H9 (cell line): ENCODE measurements at regions not wholly inside any gene's neighbourhood (a gene's known extent, or its start where the extent isn't known, plus 50 kb on each side); places are given as distances from the start of the nearest gene placed in this dataset.

Source experiments
- DNase-seq: peaks from one replicate; pipeline ENCODE4 v3.0.0-alpha.2; 2017
- H2AFZ ChIP-seq: one replicate; pipeline ENCODE4 v1.6.1; 2013; ENCODE audit warnings: mild to moderate bottlenecking, low read length, control low read depth, moderate library complexity
- H2AK5ac ChIP-seq: 2 replicates; pipeline ENCODE4 v1.6.1; 2013; ENCODE audit warnings: low read length, control low read depth, mixed read lengths; ENCODE audit not compliant: insufficient read length
- H2BK120ac ChIP-seq: one replicate; pipeline ENCODE4 v1.6.1; 2013; ENCODE audit warnings: low read depth, mild to moderate bottlenecking, low read length, control low read depth, inconsistent platforms; ENCODE audit not compliant: poor library complexity, severe bottlenecking
- H2BK12ac ChIP-seq: 2 replicates; pipeline ENCODE4 v1.6.1; 2013; ENCODE audit warnings: low read length, control low read depth, mixed read lengths, low read depth; ENCODE audit not compliant: insufficient read length
- H2BK15ac ChIP-seq: 2 replicates; pipeline ENCODE4 v1.6.1; 2013; ENCODE audit warnings: low read depth, low read length, control low read depth
- H2BK20ac ChIP-seq: one replicate; pipeline ENCODE4 v1.6.1; 2013; ENCODE audit warnings: low read depth, mild to moderate bottlenecking, low read length, control low read depth, inconsistent platforms; ENCODE audit not compliant: poor library complexity, severe bottlenecking
- H2BK5ac ChIP-seq: 2 replicates; pipeline ENCODE4 v1.6.1; 2013; ENCODE audit warnings: low read length, control low read depth, mixed read lengths; ENCODE audit not compliant: insufficient read length
- H3K14ac ChIP-seq: 2 replicates; pipeline ENCODE4 v1.6.1; 2013; ENCODE audit warnings: low read length, control low read depth; ENCODE audit not compliant: insufficient read depth
- H3K18ac ChIP-seq: 2 replicates; pipeline ENCODE4 v1.6.1; 2013; ENCODE audit warnings: low read depth, mild to moderate bottlenecking, mixed read lengths, low read length, control low read depth; ENCODE audit not compliant: insufficient read length
- H3K23ac ChIP-seq: 2 replicates; pipeline ENCODE4 v1.6.1; 2013; ENCODE audit warnings: low read length, control low read depth, mixed read lengths, low read depth; ENCODE audit not compliant: insufficient read length
- H3K23me2 ChIP-seq: 2 replicates; pipeline ENCODE4 v1.6.1; 2013; ENCODE audit warnings: low read depth, mild to moderate bottlenecking, mixed read lengths, low read length, control low read depth; ENCODE audit not compliant: insufficient read length, poor library complexity, severe bottlenecking
- H3K27ac ChIP-seq: 2 replicates; pipeline ENCODE4 v1.5.1; 2013; ENCODE audit warnings: low read length, control low read depth, mixed read lengths, low read depth; ENCODE audit not compliant: insufficient read length
- H3K27me3 ChIP-seq: 2 replicates; pipeline ENCODE4 v1.6.1; 2013; ENCODE audit warnings: low read length, control low read depth, inconsistent platforms; ENCODE audit not compliant: insufficient read depth
- H3K4ac ChIP-seq: 2 replicates; pipeline ENCODE4 v1.6.1; 2013; ENCODE audit warnings: low read depth, mild to moderate bottlenecking, control low read depth, inconsistent platforms, low read length, moderate library complexity
- H3K4me1 ChIP-seq: 2 replicates; pipeline ENCODE4 v1.6.1; 2013; ENCODE audit warnings: low read length, control low read depth, inconsistent platforms; ENCODE audit not compliant: insufficient read depth
- H3K4me2 ChIP-seq: 2 replicates; pipeline ENCODE4 v1.6.1; 2013; ENCODE audit warnings: low read length, control low read depth, mixed read lengths; ENCODE audit not compliant: insufficient read length, insufficient read depth
- H3K56ac ChIP-seq: 2 replicates; pipeline ENCODE4 v1.6.1; 2013; ENCODE audit warnings: low read depth, mild to moderate bottlenecking, mixed read lengths, low read length, control low read depth; ENCODE audit not compliant: insufficient read length
- H3K79me1 ChIP-seq: 2 replicates; pipeline ENCODE4 v1.6.1; 2013; ENCODE audit warnings: low read depth, mild to moderate bottlenecking, moderate library complexity, low read length, control low read depth, inconsistent platforms; ENCODE audit not compliant: insufficient read depth, poor library complexity, severe bottlenecking
- H3K79me2 ChIP-seq: 2 replicates; pipeline ENCODE4 v1.6.1; 2013; ENCODE audit warnings: low read length, control low read depth, inconsistent platforms; ENCODE audit not compliant: insufficient read depth
- H3K9ac ChIP-seq: 2 replicates; pipeline ENCODE4 v1.6.1; 2013; ENCODE audit warnings: low read length, control low read depth, mixed read lengths; ENCODE audit not compliant: insufficient read length; ENCODE audit errors: extremely low read depth
- H3K9me3 ChIP-seq: one replicate; pipeline ENCODE4 v1.6.1; 2013; ENCODE audit warnings: low read depth, low read length, inconsistent platforms; ENCODE audit not compliant: control insufficient read depth
- H3T11ph ChIP-seq: one replicate; pipeline ENCODE4 v1.6.1; 2013; ENCODE audit warnings: mild to moderate bottlenecking, low read length, control low read depth, inconsistent platforms
- H4K20me1 ChIP-seq: one replicate; pipeline ENCODE4 v1.6.1; 2013; ENCODE audit not compliant: control insufficient read depth, insufficient read length, insufficient read depth
- H4K5ac ChIP-seq: 2 replicates; pipeline ENCODE4 v1.6.1; 2013; ENCODE audit warnings: low read depth, mild to moderate bottlenecking, mixed read lengths, low read length, control low read depth; ENCODE audit not compliant: insufficient read length
- H4K8ac ChIP-seq: replicated peaks from 2 replicates; pipeline ENCODE4 v1.6.1; 2013; ENCODE audit warnings: low read length, control low read depth, mixed read lengths, low read depth; ENCODE audit not compliant: insufficient read length
- H4K91ac ChIP-seq: 2 replicates; pipeline ENCODE4 v1.6.1; 2013; ENCODE audit warnings: low read depth, mild to moderate bottlenecking, moderate library complexity, mixed read lengths, low read length, control low read depth; ENCODE audit not compliant: insufficient read length
- H3K27ac Mint-ChIP-seq, 3 experiments: 2 replicates in 2 of 3; 3 replicates in 1 of 3; pipeline ENCODE4 v1.8.0; 2020 to 2021; ENCODE audit warnings: mixed read lengths in 3 of 3, mild to moderate bottlenecking in 1 of 3, moderate library complexity in 1 of 3
- H3K27me3 Mint-ChIP-seq: 2 replicates; pipeline ENCODE4 v1.8.0; 2021; ENCODE audit warnings: low read depth, mild to moderate bottlenecking, moderate library complexity, mixed read lengths
- H3K36me3 Mint-ChIP-seq, 3 experiments: 2 replicates in 2 of 3; 3 replicates in 1 of 3; pipeline ENCODE4 v1.8.0; 2020 to 2021; ENCODE audit warnings: low read depth in 3 of 3, mixed read lengths in 3 of 3; ENCODE audit not compliant: insufficient read depth in 1 of 3
- H3K4me1 Mint-ChIP-seq, 2 experiments: 2 replicates each; pipeline ENCODE4 v1.8.0; 2020; ENCODE audit warnings: mixed read lengths in 2 of 2
- H3K4me3 Mint-ChIP-seq, 2 experiments: 2 replicates in 1 of 2; 3 replicates in 1 of 2; pipeline ENCODE4 v1.8.0; 2020 to 2021; ENCODE audit warnings: mild to moderate bottlenecking in 2 of 2, mixed read lengths in 2 of 2, moderate library complexity in 1 of 2
- H3K9me3 Mint-ChIP-seq, 2 experiments: 2 replicates in 1 of 2; 3 replicates in 1 of 2; pipeline ENCODE4 v1.8.0; 2020; ENCODE audit warnings: mild to moderate bottlenecking in 2 of 2, mixed read lengths in 2 of 2, moderate library complexity in 1 of 2
- CTCF ChIP-seq: fragments of 200-600 bp; sonication (generic); conservative IDR thresholded peaks from 3 replicates; pipeline ENCODE4 v1.8.0; 2021; ENCODE audit warnings: antibody characterized with exemption, mild to moderate bottlenecking
- WGBS: extraction: QIAGEN DNeasy Blood & Tissue Kit; methylation state at CpG from one replicate; pipeline ENCODE4 v1.1.7; 2013; ENCODE audit warnings: missing lambda C conversion rate, low lambda C conversion rate, mixed read lengths; ENCODE audit not compliant: insufficient read length; ENCODE audit errors: extremely low coverage; 5-methylcytosine and 5-hydroxymethylcytosine counted together

- H3K4me2 ChIP-seq, result no peak overlapping the region
- no peaks in the 10 kb centered on the region for H3K79me2 ChIP-seq
- no peak overlapping the region for H4K8ac ChIP-seq
- H3K14ac ChIP-seq, result no peak overlapping the region
- no peak overlapping the region for H2BK15ac ChIP-seq
- no peak overlapping the region for H4K91ac ChIP-seq
- H3K9me3 ChIP-seq, result no peaks in the 10 kb centered on the region
- H3K4me1 Mint-ChIP-seq, result no peaks in the 10 kb centered on the region
- no CpG with 5 or more reads among the region's 2 CpGs for WGBS
- no peak overlapping the region for H4K5ac ChIP-seq
- H3K4me1 ChIP-seq, result no peaks in the 10 kb centered on the region
- no peak overlapping the region for H3K56ac ChIP-seq
- H3K23me2 ChIP-seq, result no peaks in the 10 kb centered on the region
- no peak overlapping the region for H3K4me3 Mint-ChIP-seq
- no peaks in the 10 kb centered on the region for H3K9me3 Mint-ChIP-seq
- no peak overlapping the region for H2BK12ac ChIP-seq
- no peak overlapping the region for H2AFZ ChIP-seq
- H2BK5ac ChIP-seq, result no peak overlapping the region
- H3K36me3 Mint-ChIP-seq, result no peaks in the 10 kb centered on the region
- TF ChIP-seq CTCF, result no peak
- H3K4ac ChIP-seq, result no peak overlapping the region
- no peak overlapping the region for H2BK120ac ChIP-seq
- H3T11ph ChIP-seq, result no peak overlapping the region
- no peak overlapping the region for H2BK20ac ChIP-seq
- no peak overlapping the region for H3K23ac ChIP-seq
- H3K79me1 ChIP-seq, result no peaks in the 10 kb centered on the region
- H3K27me3 ChIP-seq, result no peaks in the 10 kb centered on the region
- H3K27ac Mint-ChIP-seq, result no peak overlapping the region
- no peak overlapping the region for H3K27ac ChIP-seq
- no peak overlapping the region for H2AK5ac ChIP-seq
- no peaks in the 10 kb centered on the region; the same call in 1 of the 2 replicates for H3K27me3 Mint-ChIP-seq
- no peak overlapping the region for H3K9ac ChIP-seq
- no peak overlapping the region for H3K18ac ChIP-seq
- H4K20me1 ChIP-seq, result no peaks in the 10 kb centered on the region
- DNase-seq, result no peak
These were observed 100.6 kb upstream of the NPHP3 start for GRCh38 chr3:132822837-132823236.
